IMR-90 (cell line): ENCODE measurements at regions not wholly inside any gene's neighbourhood (a gene's known extent, or its start where the extent isn't known, plus 50 kb on each side); places are given as distances from the start of the nearest gene placed in this dataset.

Experiments used
- ATAC-seq: fragments of 200-7000 bp; cut with Tn5 transposase; 2 replicates; pipeline ENCODE4 v1.9.1; 2020; ENCODE audit warnings: low read depth, mild to moderate bottlenecking, moderate library complexity
- BruUV-seq: library from RNA; stranded (reverse); fragments of 400-500 nt; replicated peaks from 2 replicates; lab custom pipeline; 2021; lab: Mats Ljungman, UMichigan
- CTCF ChIA-PET: fragments of 300-600 bp; formaldehyde crosslinking; extraction: SDS; loops from one replicate; lab custom pipeline; 2021; ENCODE audit warnings: antibody characterized with exemption; lab: Yijun Ruan, JAX
- POLR2A ChIA-PET: fragments of 300-600 bp; sonication (Branson Sonifier 250); formaldehyde crosslinking; loops from one replicate; lab custom pipeline; 2022; ENCODE audit warnings: antibody characterized with exemption; ENCODE audit not compliant: unreplicated experiment; lab: Charles Lee
- DNase-seq: peaks from one replicate; pipeline ENCODE4 v3.0.0; 2013
- H2AFZ ChIP-seq: replicated peaks from 2 replicates; pipeline ENCODE3; 2013; ENCODE audit warnings: low read length, mild to moderate bottlenecking; ENCODE audit not compliant: poor library complexity
- H2AK5ac ChIP-seq: 2 replicates; pipeline ENCODE4 v1.6.1; 2013; ENCODE audit warnings: low read depth, low read length, inconsistent platforms
- H2AK9ac ChIP-seq: replicated peaks from 2 replicates; pipeline ENCODE3; 2013; ENCODE audit warnings: mild to moderate bottlenecking, low read depth, low read length, moderate library complexity; ENCODE audit not compliant: poor library complexity
- H2BK120ac ChIP-seq: 2 replicates; pipeline ENCODE4 v1.6.1; 2013; ENCODE audit warnings: low read depth, low read length, inconsistent platforms
- H2BK15ac ChIP-seq: 3 replicates; pipeline ENCODE4 v1.6.1; 2013; ENCODE audit warnings: low read depth, low read length, inconsistent platforms
- H2BK20ac ChIP-seq: 2 replicates; pipeline ENCODE4 v1.6.1; 2013; ENCODE audit warnings: low read depth, mild to moderate bottlenecking, inconsistent platforms, low read length, moderate library complexity
- H2BK5ac ChIP-seq: 2 replicates; pipeline ENCODE4 v1.6.1; 2013; ENCODE audit warnings: mild to moderate bottlenecking, low read depth, low read length, inconsistent platforms; ENCODE audit not compliant: poor library complexity, severe bottlenecking
- H3K14ac ChIP-seq: replicated peaks from 2 replicates; pipeline ENCODE4 v1.6.1; 2013; ENCODE audit warnings: low read depth, low read length, inconsistent platforms
- H3K18ac ChIP-seq: 2 replicates; pipeline ENCODE4 v1.6.1; 2013; ENCODE audit warnings: low read depth, low read length, control low read depth
- H3K23ac ChIP-seq: 2 replicates; pipeline ENCODE4 v1.6.1; 2013; ENCODE audit warnings: low read depth, low read length, inconsistent platforms
- H3K27ac ChIP-seq: 2 replicates; pipeline ENCODE4 v1.5.1; 2013; ENCODE audit warnings: mild to moderate bottlenecking, control low read depth, low read length; ENCODE audit not compliant: insufficient read depth
- H3K27me3 ChIP-seq: 2 replicates; pipeline ENCODE4 v1.6.1; 2013; ENCODE audit warnings: low read length; ENCODE audit not compliant: control insufficient read depth, insufficient read depth
- H3K36me3 ChIP-seq: 2 replicates; pipeline ENCODE4 v1.6.1; 2013; ENCODE audit warnings: low read length, mixed read lengths; ENCODE audit not compliant: control insufficient read depth, insufficient read depth
- H3K4ac ChIP-seq: 2 replicates; pipeline ENCODE4 v1.6.1; 2013; ENCODE audit warnings: low read depth, low read length, inconsistent platforms
- H3K4me1 ChIP-seq: 2 replicates; pipeline ENCODE4 v1.6.1; 2013; ENCODE audit warnings: low read length, mixed read lengths; ENCODE audit not compliant: control insufficient read depth, insufficient read depth
- H3K4me2 ChIP-seq: 2 replicates; pipeline ENCODE4 v1.6.1; 2013; ENCODE audit warnings: low read depth, mild to moderate bottlenecking, control low read depth, low read length, moderate library complexity
- H3K4me3 ChIP-seq: 2 replicates; pipeline ENCODE4 v1.5.1; 2013; ENCODE audit warnings: low read depth, mild to moderate bottlenecking, control low read depth, low read length, moderate library complexity; ENCODE audit not compliant: insufficient read depth
- H3K56ac ChIP-seq: 2 replicates; pipeline ENCODE4 v1.6.1; 2013; ENCODE audit warnings: low read length, inconsistent platforms; ENCODE audit not compliant: insufficient read depth; ENCODE audit errors: extremely low read depth
- H3K79me1 ChIP-seq, 2 experiments: 2 replicates each; pipeline ENCODE4 v1.6.1; 2013; ENCODE audit warnings: low read length in 2 of 2, inconsistent platforms in 1 of 2, low read depth in 1 of 2
- H3K9ac ChIP-seq: 2 replicates; pipeline ENCODE4 v1.6.1; 2013; ENCODE audit warnings: low read depth, low read length, control low read depth
- H3K9me1 ChIP-seq: 2 replicates; pipeline ENCODE4 v1.6.1; 2013; ENCODE audit warnings: low read length, inconsistent platforms; ENCODE audit not compliant: insufficient read depth
- H3K9me3 ChIP-seq: 2 replicates; pipeline ENCODE4 v1.6.1; 2013; ENCODE audit warnings: low read length; ENCODE audit not compliant: control insufficient read depth, insufficient read depth
- H4K20me1 ChIP-seq: 2 replicates; pipeline ENCODE4 v1.6.1; 2013; ENCODE audit warnings: low read length, inconsistent platforms; ENCODE audit not compliant: insufficient read depth
- H4K5ac ChIP-seq: 2 replicates; pipeline ENCODE4 v1.6.1; 2013; ENCODE audit warnings: mild to moderate bottlenecking, low read depth, low read length, control low read depth
- H4K8ac ChIP-seq, 2 experiments: 2 replicates each; pipeline ENCODE4 v1.6.1; 2013; ENCODE audit warnings: low read depth in 2 of 2, low read length in 2 of 2, control low read depth in 1 of 2, inconsistent platforms in 1 of 2
- H4K91ac ChIP-seq: 2 replicates; pipeline ENCODE4 v1.6.1; 2013; ENCODE audit warnings: low read depth, low read length, inconsistent platforms; ENCODE audit not compliant: insufficient read depth
- CHD1 ChIP-seq: IDR thresholded peaks from 2 replicates; pipeline ENCODE4 v1.6.1; 2012; ENCODE audit warnings: low read depth, low read length, improper control_type of control experiment
- CTCF ChIP-seq: conservative IDR thresholded peaks from 2 replicates; pipeline ENCODE4 v1.5.1; 2012; ENCODE audit warnings: mild to moderate bottlenecking, low read depth, low read length, improper control_type of control experiment
- FOS ChIP-seq: fragments of 150-350 bp; IDR thresholded peaks from 2 replicates; pipeline ENCODE4 v1.6.1; 2016; ENCODE audit warnings: low read depth, low read length
- MAFK ChIP-seq: IDR thresholded peaks from 2 replicates; pipeline ENCODE4 v1.6.1; 2012; ENCODE audit warnings: low read depth, low read length, improper control_type of control experiment
- WGBS, 2 experiments: methylation state at CpG; one replicate each; pipeline versions ENCODE4 v1.1.5 to v1.1.7; 2013; ENCODE audit warnings: missing lambda C conversion rate in 2 of 2; ENCODE audit not compliant: insufficient read length in 1 of 2; ENCODE audit errors: extremely low coverage in 2 of 2; 5-methylcytosine and 5-hydroxymethylcytosine counted together
- dilution Hi-C: fragments of 300-500 bp; cut with HindIII; formaldehyde crosslinking; loops from one replicate; pipeline ENCODE4 v1.14.3; 2018; ENCODE audit warnings: low sequenced_read_pairs; ENCODE audit not compliant: unreplicated experiment
- in situ Hi-C: fragments of 300-500 bp; cut with MboI; formaldehyde crosslinking; loops from 3 replicates; pipeline ENCODE4 v1.14.3; 2019; ENCODE audit warnings: low sequenced_read_pairs, inconsistent platforms, mixed read lengths
- intact Hi-C: fragments of 100-400 bp; cut with micrococcal nuclease; formaldehyde crosslinking; loops from 2 replicates; pipeline ENCODE4 v1.10.0; 2022

GRCh38 chr10:28878236-28878970 lies 201.1 kb downstream of the BAMBI start:
- DNase-seq: no peak
- no peaks in the 10 kb centered on the region for H3K36me3 ChIP-seq
- no peak overlapping the region for H3K27ac ChIP-seq
- no peak overlapping the region for H2AFZ ChIP-seq
- H3K4me2 ChIP-seq: no peak overlapping the region
- ATAC-seq: no peak
- ChIA-PET CTCF (no interaction called here), POLR2A (no interaction called here)
- H3K9me1 ChIP-seq: 0 out of 2 replicates have a peak, but pooled peaks cover 3% of the 10 kb centered on the region
- H2BK120ac ChIP-seq: no peak overlapping the region
- H3K4ac ChIP-seq: no peak overlapping the region
- H2AK9ac ChIP-seq: no peak overlapping the region
- in situ Hi-C loops: no loop called here
- H2BK20ac ChIP-seq: no peak overlapping the region
- no peak overlapping the region for H3K14ac ChIP-seq
- no peaks in the 10 kb centered on the region for H4K20me1 ChIP-seq
- H3K79me1 ChIP-seq: no peaks in the 10 kb centered on the region
- H4K5ac ChIP-seq: no peak overlapping the region
- H2AK5ac ChIP-seq: no peak overlapping the region
- H3K23ac ChIP-seq: no peak overlapping the region
- H3K4me1 ChIP-seq: peaks cover 2% of the 10 kb centered on the region
- no peak overlapping the region for H3K4me3 ChIP-seq
- dilution Hi-C loops: no loop called here
- H2BK5ac ChIP-seq: no peak overlapping the region
- BruUV-seq: no TSS peak
- intact Hi-C loops: no loop called here
- H3K9me3 ChIP-seq: no peaks in the 10 kb centered on the region
- H3K56ac ChIP-seq: no peak overlapping the region
- no peak overlapping the region for H3K9ac ChIP-seq
- H4K91ac ChIP-seq: no peak overlapping the region
- H3K27me3 ChIP-seq: no peaks in the 10 kb centered on the region
- no peak for TF ChIP-seq MAFK
- no peak for TF ChIP-seq FOS
- TF ChIP-seq CTCF: no peak
- TF ChIP-seq CHD1: no peak
- H4K8ac ChIP-seq: no peak overlapping the region
- WGBS, 2 experiments: 100% methylated on average over 2 of the region's 5 CpGs; no CpG with 5 or more reads in 1 of the 2 experiments
- H3K18ac ChIP-seq: no peak overlapping the region
- no peak overlapping the region for H2BK15ac ChIP-seq
